DND-41 (cell line): ENCODE measurements at regions not wholly inside any gene's neighbourhood (a gene's known extent, or its start where the extent isn't known, plus 50 kb on each side); places are given as distances from the start of the nearest gene placed in this dataset.

Experiments
- ATAC-seq: fragments of 200-7000 bp; cut with Tn5 transposase; 3 replicates; pipeline ENCODE4 v1.9.1; 2021; ENCODE audit warnings: low read depth; ENCODE audit not compliant: insufficient read depth
- DNase-seq: peaks from one replicate; pipeline ENCODE4 v3.0.0-alpha.2; 2020
- H2AFZ ChIP-seq: 2 replicates; pipeline ENCODE4 v1.6.0; 2012; ENCODE audit warnings: low read depth, low read length
- H3K27ac ChIP-seq: 2 replicates; pipeline ENCODE4 v1.5.1; 2012; ENCODE audit warnings: low read length, inconsistent platforms
- H3K27me3 ChIP-seq: fragments of 200-600 bp; sonication (generic); 2 replicates; pipeline ENCODE4 v1.6.0; 2012; ENCODE audit warnings: low read length, mild to moderate bottlenecking, inconsistent platforms; ENCODE audit not compliant: insufficient read depth, poor library complexity
- H3K36me3 ChIP-seq: 2 replicates; pipeline ENCODE4 v1.5.1; 2012; ENCODE audit warnings: low read length, inconsistent platforms; ENCODE audit not compliant: insufficient read depth
- H3K4me1 ChIP-seq: 2 replicates; pipeline ENCODE4 v1.5.1; 2012; ENCODE audit warnings: mild to moderate bottlenecking, low read length; ENCODE audit not compliant: insufficient read depth
- H3K4me2 ChIP-seq: 2 replicates; pipeline ENCODE4 v1.6.0; 2012; ENCODE audit warnings: mild to moderate bottlenecking, moderate library complexity, low read length, inconsistent platforms; ENCODE audit not compliant: insufficient read depth
- H3K4me3 ChIP-seq, 2 experiments: fragments of 200-600 bp in 1 of 2; shearing (Covaris generic) in 1 of 2; 2 replicates each; pipeline ENCODE4 v1.5.1; 2012 to 2016; ENCODE audit warnings: inconsistent platforms in 2 of 2, low read length in 2 of 2, mild to moderate bottlenecking in 2 of 2, low read depth in 1 of 2, moderate library complexity in 1 of 2
- H3K79me2 ChIP-seq: 2 replicates; pipeline ENCODE4 v1.6.0; 2012; ENCODE audit warnings: low read length, inconsistent platforms; ENCODE audit not compliant: insufficient read depth
- H3K9ac ChIP-seq: 2 replicates; pipeline ENCODE4 v1.6.0; 2012; ENCODE audit warnings: low read depth, mild to moderate bottlenecking, inconsistent platforms, low read length, moderate library complexity
- H3K9me3 ChIP-seq: 2 replicates; pipeline ENCODE4 v1.5.1; 2012; ENCODE audit warnings: low read length, moderate library complexity, mild to moderate bottlenecking, inconsistent platforms; ENCODE audit not compliant: insufficient read depth, severe bottlenecking
- H4K20me1 ChIP-seq: 2 replicates; pipeline ENCODE4 v1.6.0; 2012; ENCODE audit warnings: low read length; ENCODE audit not compliant: insufficient read depth
- CTCF ChIP-seq: IDR thresholded peaks from 2 replicates; pipeline ENCODE4 v1.5.1; 2012; ENCODE audit warnings: borderline replicate concordance, low read length, moderate library complexity, mild to moderate bottlenecking; ENCODE audit not compliant: poor library complexity, severe bottlenecking; ENCODE audit errors: extremely low read depth
- EZH2 ChIP-seq: IDR thresholded peaks from 3 replicates; pipeline ENCODE4 v1.6.1; 2012; ENCODE audit warnings: borderline replicate concordance, low read depth, mild to moderate bottlenecking, moderate library complexity, low read length, inconsistent platforms; ENCODE audit not compliant: severe bottlenecking

GRCh38 chr7:50217821-50218281 lies 86.7 kb upstream of the IKZF1 start:
- H3K36me3 ChIP-seq, result no peaks in the 10 kb centered on the region
- H3K27ac ChIP-seq, result no peak overlapping the region
- H3K79me2 ChIP-seq, result no peaks in the 10 kb centered on the region
- H3K9me3 ChIP-seq, result peaks cover 13% of the 10 kb centered on the region
- no peak overlapping the region for H3K4me3 ChIP-seq
- no peaks in the 10 kb centered on the region for H3K27me3 ChIP-seq
- no peaks in the 10 kb centered on the region for H4K20me1 ChIP-seq
- H3K4me2 ChIP-seq, result no peak overlapping the region
- ATAC-seq, result no peak
- no peak overlapping the region for H2AFZ ChIP-seq
- TF ChIP-seq CTCF, result no peak
- TF ChIP-seq EZH2, result no peak
- peak; percentile 54 for DNase-seq
- peaks cover 28% of the 10 kb centered on the region for H3K4me1 ChIP-seq
- H3K9ac ChIP-seq, result no peak overlapping the region

DNA sequence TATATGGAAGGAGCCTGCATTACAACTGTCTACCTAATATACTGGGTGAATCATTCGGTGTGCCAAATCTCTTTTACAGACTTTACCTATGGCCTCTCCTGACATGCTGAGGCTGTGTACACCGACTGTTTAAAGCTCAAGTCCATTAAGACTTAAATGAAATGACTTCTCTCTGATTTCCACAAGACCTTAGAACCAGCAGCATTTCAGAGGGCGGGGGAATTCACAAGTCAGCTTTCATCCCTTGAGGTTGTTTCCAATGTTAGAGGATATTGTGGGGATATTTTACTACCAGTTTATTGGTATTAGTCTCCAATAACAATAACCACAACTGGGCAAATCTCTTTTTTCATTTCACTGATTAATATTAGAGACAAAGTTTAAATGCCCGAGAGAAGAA lies 87.1 kb upstream of the IKZF1 start:
- Histone ChIP-seq H3K79me2 (no peaks in the 10 kb centered on the region), H4K20me1 (no peaks in the 10 kb centered on the region), H3K4me3 (no peak overlapping the region), H3K4me1 (peaks cover 31% of the 10 kb centered on the region), H3K36me3 (no peaks in the 10 kb centered on the region), H3K4me2 (no peak overlapping the region), H3K27ac (no peak overlapping the region), H2AFZ (no peak overlapping the region), H3K9ac (no peak overlapping the region), H3K9me3 (peaks cover 10% of the 10 kb centered on the region), H3K27me3 (no peaks in the 10 kb centered on the region)
- ATAC-seq, result no peak
- TF ChIP-seq EZH2, result no peak
- TF ChIP-seq CTCF, result no peak
- DNase-seq, result no peak

DNA sequence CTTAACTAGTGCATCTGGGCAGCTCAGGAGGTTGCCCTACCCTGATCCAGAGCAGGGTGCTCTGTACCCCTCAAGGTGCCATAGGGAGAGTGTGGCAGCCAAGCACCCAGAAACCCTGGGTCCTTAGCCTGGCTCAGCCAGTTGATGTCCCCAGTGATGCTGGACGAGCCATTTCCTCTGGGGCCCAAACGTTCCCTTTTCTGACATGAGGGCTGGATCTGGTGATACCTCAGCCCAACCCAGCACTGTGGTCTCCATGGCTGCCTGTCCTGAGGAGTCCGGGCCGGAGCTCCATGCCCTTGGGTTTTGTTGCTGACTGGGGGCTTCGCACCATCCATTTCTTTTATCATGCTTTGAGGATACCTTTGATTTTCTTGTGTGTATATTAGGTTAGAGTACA lies 87.9 kb upstream of the IKZF1 start:
- H3K4me2 ChIP-seq, result no peak overlapping the region
- no peak for ATAC-seq

More for the DNA sequence above, 87.9 kb upstream of the IKZF1 start:
- Histone ChIP-seq H3K36me3 (no peaks in the 10 kb centered on the region), H3K9me3 (peaks cover 2% of the 10 kb centered on the region), H3K79me2 (no peaks in the 10 kb centered on the region), H2AFZ (no peak overlapping the region), H3K27ac (no peak overlapping the region), H4K20me1 (no peaks in the 10 kb centered on the region), H3K27me3 (no peaks in the 10 kb centered on the region), H3K4me3 (no peak overlapping the region), H3K9ac (no peak overlapping the region), H3K4me1 (peaks cover 34% of the 10 kb centered on the region)
- TF ChIP-seq CTCF (no peak), EZH2 (no peak)
- no peak for DNase-seq
